CD8-positive, alpha-beta memory T cell (primary cell): ENCODE measurements at regions not wholly inside any gene's neighbourhood (a gene's known extent, or its start where the extent isn't known, plus 50 kb on each side); places are given as distances from the start of the nearest gene placed in this dataset.

Experiments used
- CTCF ChIA-PET: fragments of 350-600 bp; sonication (Branson Sonifier 250); formaldehyde crosslinking; loops from one replicate; lab custom pipeline; 2021; ENCODE audit warnings: antibody characterized with exemption; lab: Charles Lee
- POLR2A ChIA-PET: fragments of 350-600 bp; sonication (Branson Sonifier 250); formaldehyde crosslinking; loops from one replicate; lab custom pipeline; 2021; ENCODE audit warnings: antibody characterized with exemption; lab: Charles Lee
- DNase-seq, 5 donors: peaks; one replicate each; pipeline versions ENCODE4 v3.0.0 to v3.0.0-alpha.2; 2020 to 2022; ENCODE audit warnings: mixed read lengths in 1 of 5
- H3K27ac ChIP-seq: one replicate; pipeline ENCODE4 v1.7.0; 2013; ENCODE audit warnings: low read depth, mild to moderate bottlenecking, low read length, moderate library complexity
- H3K27me3 ChIP-seq: 2 replicates; pipeline ENCODE4 v1.7.0; 2013; ENCODE audit warnings: low read length, mild to moderate bottlenecking; ENCODE audit not compliant: insufficient read depth, poor library complexity, severe bottlenecking
- H3K36me3 ChIP-seq: 2 replicates; pipeline ENCODE4 v1.7.0; 2013; ENCODE audit warnings: mild to moderate bottlenecking, low read length, moderate library complexity; ENCODE audit not compliant: insufficient read depth
- H3K4me1 ChIP-seq: 2 replicates; pipeline ENCODE4 v1.7.0; 2013; ENCODE audit warnings: mild to moderate bottlenecking, low read length, moderate library complexity; ENCODE audit not compliant: insufficient read depth
- H3K4me3 ChIP-seq: 2 replicates; pipeline ENCODE4 v1.7.0; 2013; ENCODE audit warnings: mild to moderate bottlenecking, low read length
- H3K9me3 ChIP-seq: 2 replicates; pipeline ENCODE4 v1.7.0; 2013; ENCODE audit warnings: mild to moderate bottlenecking, low read length
- H3K27ac Mint-ChIP-seq, 8 donors: one replicate each; pipeline ENCODE4 v1.8.0; 2020 to 2021; ENCODE audit warnings: mixed read lengths in 8 of 8, mild to moderate bottlenecking in 6 of 8, inconsistent platforms in 3 of 8, moderate library complexity in 3 of 8
- H3K27me3 Mint-ChIP-seq, 2 donors: one replicate each; pipeline ENCODE4 v1.8.0; 2020 to 2021; ENCODE audit warnings: mixed read lengths in 2 of 2, mild to moderate bottlenecking in 1 of 2, moderate library complexity in 1 of 2
- H3K36me3 Mint-ChIP-seq, 3 donors: one replicate each; pipeline ENCODE4 v1.8.0; 2020 to 2021; ENCODE audit warnings: mixed read lengths in 3 of 3, inconsistent platforms in 1 of 3, mild to moderate bottlenecking in 1 of 3
- H3K4me1 Mint-ChIP-seq, 3 donors: one replicate each; pipeline ENCODE4 v1.8.0; 2020 to 2021; ENCODE audit warnings: mixed read lengths in 3 of 3, inconsistent platforms in 1 of 3, mild to moderate bottlenecking in 1 of 3
- H3K4me3 Mint-ChIP-seq, 7 donors: one replicate each; pipeline ENCODE4 v1.8.0; 2020 to 2021; ENCODE audit warnings: mixed read lengths in 7 of 7, mild to moderate bottlenecking in 6 of 7, moderate library complexity in 4 of 7, inconsistent platforms in 2 of 7
- H3K9me3 Mint-ChIP-seq, 5 donors: one replicate each; pipeline ENCODE4 v1.8.0; 2020 to 2022; ENCODE audit warnings: mixed read lengths in 5 of 5, mild to moderate bottlenecking in 3 of 5, moderate library complexity in 2 of 5, inconsistent platforms in 1 of 5

DNA sequence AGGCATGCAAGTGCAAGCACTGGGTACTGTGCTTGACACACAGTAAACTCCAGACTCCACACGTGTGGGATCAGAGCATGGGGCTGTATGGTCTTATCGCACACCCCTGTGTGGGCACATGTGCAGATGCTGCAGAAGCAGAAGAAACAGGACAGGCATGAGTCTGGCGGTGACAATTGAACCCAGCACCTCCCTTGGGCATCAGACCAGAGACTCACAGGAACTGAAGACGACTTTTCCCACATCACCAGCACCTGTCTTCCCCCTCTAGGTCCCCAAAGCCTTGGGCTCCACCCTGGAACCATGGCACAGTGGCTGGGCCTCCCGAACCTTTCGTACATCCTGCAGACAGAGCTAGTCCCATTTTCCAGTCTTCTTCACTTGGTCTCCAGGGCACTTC is 126.4 kb upstream of the CDH5 start:
- Histone ChIP-seq H3K27ac (no peak overlapping the region), H3K27me3 (no peaks in the 10 kb centered on the region), H3K36me3 (no peaks in the 10 kb centered on the region), H3K4me3 (no peak overlapping the region), H3K4me1 (no peaks in the 10 kb centered on the region), H3K9me3 (no peaks in the 10 kb centered on the region)
- peak overlapping the region in 1 of 8 donors; percentile 17 for H3K27ac Mint-ChIP-seq
- H3K4me3 Mint-ChIP-seq: no peak overlapping the region
- ChIA-PET CTCF (no interaction called here), POLR2A (no interaction called here)
- peaks cover 0 to 4% (median 0%) of the 10 kb centered on the region in 3 donors for H3K36me3 Mint-ChIP-seq
- peaks cover 0 to 8% (median 3%) of the 10 kb centered on the region in 5 donors for H3K9me3 Mint-ChIP-seq
- H3K4me1 Mint-ChIP-seq: no peaks in the 10 kb centered on the region
- DNase-seq: no peak
- peaks cover 17 to 19% of the 10 kb centered on the region in 2 donors for H3K27me3 Mint-ChIP-seq

GRCh38 chr16:66238696-66239095 is 127.8 kb upstream of the CDH5 start:
- DNase-seq: no peak
- H3K4me3 Mint-ChIP-seq: no peak overlapping the region
- H3K27ac ChIP-seq: no peak overlapping the region
- no peaks in the 10 kb centered on the region for H3K36me3 ChIP-seq
- ChIA-PET CTCF (no interaction called here), POLR2A (no interaction called here)
- H3K9me3 ChIP-seq: no peaks in the 10 kb centered on the region
- H3K4me1 Mint-ChIP-seq: no peaks in the 10 kb centered on the region
- peaks cover 15 to 22% of the 10 kb centered on the region in 2 donors for H3K27me3 Mint-ChIP-seq
- H3K4me1 ChIP-seq: no peaks in the 10 kb centered on the region
- peaks cover 0 to 4% (median 0%) of the 10 kb centered on the region in 3 donors for H3K36me3 Mint-ChIP-seq
- H3K9me3 Mint-ChIP-seq: peaks cover 0 to 8% (median 3%) of the 10 kb centered on the region in 5 donors
- no peak overlapping the region for H3K27ac Mint-ChIP-seq
- H3K4me3 ChIP-seq: no peak overlapping the region
- no peaks in the 10 kb centered on the region for H3K27me3 ChIP-seq

DNA sequence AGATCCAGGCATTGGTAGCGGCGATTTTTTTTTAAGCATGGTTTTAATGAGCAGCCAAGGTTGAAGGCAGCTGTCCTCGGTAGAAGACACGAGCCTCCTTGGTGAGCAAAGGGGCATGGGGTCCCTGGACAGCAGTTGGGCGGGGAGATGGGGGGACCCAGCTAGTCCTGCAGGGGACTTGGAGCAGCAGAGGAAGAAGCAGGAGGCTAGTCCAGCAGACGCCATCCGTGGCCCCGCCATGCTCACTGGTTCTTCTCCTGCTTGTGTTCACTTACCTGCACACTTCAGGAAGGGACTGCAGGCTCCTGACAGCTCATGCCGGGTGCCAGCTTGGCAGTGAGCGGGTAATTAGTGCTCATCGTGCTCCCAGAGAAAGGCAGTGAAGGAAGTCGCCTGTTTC is 130.2 kb upstream of the CDH5 start:
- ChIA-PET CTCF (no interaction called here), POLR2A (no interaction called here)
- Histone ChIP-seq H3K27ac (no peak overlapping the region), H3K4me1 (no peaks in the 10 kb centered on the region), H3K9me3 (no peaks in the 10 kb centered on the region), H3K36me3 (no peaks in the 10 kb centered on the region), H3K27me3 (no peaks in the 10 kb centered on the region), H3K4me3 (no peak overlapping the region)
- H3K4me3 Mint-ChIP-seq: no peak overlapping the region
- H3K27me3 Mint-ChIP-seq: peaks cover 17 to 23% of the 10 kb centered on the region in 2 donors
- H3K27ac Mint-ChIP-seq: no peak overlapping the region
- no peaks in the 10 kb centered on the region for H3K4me1 Mint-ChIP-seq
- H3K9me3 Mint-ChIP-seq: peaks cover under 1 to 8% (median 3%) of the 10 kb centered on the region in 5 donors
- peaks cover 0 to 4% (median 0%) of the 10 kb centered on the region in 3 donors for H3K36me3 Mint-ChIP-seq
- no peak for DNase-seq

GRCh38 chr16:66231452-66232160 is 134.9 kb upstream of the CDH5 start:
- ChIA-PET CTCF (no interaction called here), POLR2A (no interaction called here)
- no peak for DNase-seq
- H3K4me1 ChIP-seq: no peaks in the 10 kb centered on the region
- peaks cover 0 to 3% (median 0%) of the 10 kb centered on the region in 5 donors for H3K9me3 Mint-ChIP-seq
- H3K27ac ChIP-seq: no peak overlapping the region
- H3K36me3 ChIP-seq: no peaks in the 10 kb centered on the region
- H3K4me3 ChIP-seq: no peak overlapping the region
- peaks cover 3 to 4% (median 4%) of the 10 kb centered on the region in 3 donors for H3K4me1 Mint-ChIP-seq
- no peaks in the 10 kb centered on the region for H3K27me3 ChIP-seq
- H3K4me3 Mint-ChIP-seq: no peak overlapping the region
- no peaks in the 10 kb centered on the region for H3K9me3 ChIP-seq
- no peaks in the 10 kb centered on the region for H3K36me3 Mint-ChIP-seq
- H3K27ac Mint-ChIP-seq: no peak overlapping the region
- H3K27me3 Mint-ChIP-seq: peaks cover 15 to 39% of the 10 kb centered on the region in 2 donors

DNA sequence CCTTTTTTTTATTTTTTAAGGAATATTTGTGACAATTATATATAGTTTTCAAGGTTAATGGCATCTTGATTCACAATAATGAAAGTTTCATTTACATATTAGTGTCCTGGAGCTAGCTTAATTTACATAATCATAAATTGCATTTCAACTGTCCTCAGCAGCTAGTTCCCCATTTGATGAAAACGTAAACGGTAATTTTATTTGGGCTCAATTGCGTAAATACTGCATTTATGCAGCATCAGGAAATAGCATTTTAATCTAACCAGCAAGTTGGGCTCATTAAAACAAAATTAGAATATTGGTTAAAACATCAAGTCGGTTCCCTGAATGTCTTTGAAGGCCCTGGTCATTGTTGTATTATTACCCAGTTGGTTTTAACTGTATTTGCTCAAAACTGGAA is 136.8 kb upstream of the CDH5 start:
- peaks cover 0 to 3% (median 0%) of the 10 kb centered on the region in 5 donors for H3K9me3 Mint-ChIP-seq
- CTCF ChIA-PET: no interaction called here
- H3K4me1 Mint-ChIP-seq: peaks cover 3 to 4% (median 4%) of the 10 kb centered on the region in 3 donors
- DNase-seq: no peak
- peaks cover 16 to 45% of the 10 kb centered on the region in 2 donors for H3K27me3 Mint-ChIP-seq
- Histone ChIP-seq H3K27me3 (no peaks in the 10 kb centered on the region), H3K36me3 (no peaks in the 10 kb centered on the region), H3K9me3 (no peaks in the 10 kb centered on the region), H3K4me1 (no peaks in the 10 kb centered on the region), H3K4me3 (no peak overlapping the region), H3K27ac (no peak overlapping the region)
- POLR2A ChIA-PET: no interaction called here
- no peak overlapping the region for H3K4me3 Mint-ChIP-seq
- no peak overlapping the region for H3K27ac Mint-ChIP-seq
- H3K36me3 Mint-ChIP-seq: no peaks in the 10 kb centered on the region

GRCh38 chr16:66228792-66229191 is 137.7 kb upstream of the CDH5 start:
- no peak for DNase-seq
- peaks cover 13 to 41% of the 10 kb centered on the region in 2 donors for H3K27me3 Mint-ChIP-seq
- H3K27ac ChIP-seq: no peak overlapping the region
- peaks cover 0 to 3% (median 0%) of the 10 kb centered on the region in 5 donors for H3K9me3 Mint-ChIP-seq
- H3K36me3 ChIP-seq: no peaks in the 10 kb centered on the region
- POLR2A ChIA-PET: no interaction called here
- H3K4me1 Mint-ChIP-seq: peaks cover 3 to 4% (median 4%) of the 10 kb centered on the region in 3 donors
- no peaks in the 10 kb centered on the region for H3K9me3 ChIP-seq
- H3K4me3 Mint-ChIP-seq: no peak overlapping the region
- H3K36me3 Mint-ChIP-seq: no peaks in the 10 kb centered on the region
- CTCF ChIA-PET: no interaction called here
- H3K27me3 ChIP-seq: no peaks in the 10 kb centered on the region
- H3K4me1 ChIP-seq: no peaks in the 10 kb centered on the region
- no peak overlapping the region for H3K27ac Mint-ChIP-seq
- H3K4me3 ChIP-seq: no peak overlapping the region

DNA sequence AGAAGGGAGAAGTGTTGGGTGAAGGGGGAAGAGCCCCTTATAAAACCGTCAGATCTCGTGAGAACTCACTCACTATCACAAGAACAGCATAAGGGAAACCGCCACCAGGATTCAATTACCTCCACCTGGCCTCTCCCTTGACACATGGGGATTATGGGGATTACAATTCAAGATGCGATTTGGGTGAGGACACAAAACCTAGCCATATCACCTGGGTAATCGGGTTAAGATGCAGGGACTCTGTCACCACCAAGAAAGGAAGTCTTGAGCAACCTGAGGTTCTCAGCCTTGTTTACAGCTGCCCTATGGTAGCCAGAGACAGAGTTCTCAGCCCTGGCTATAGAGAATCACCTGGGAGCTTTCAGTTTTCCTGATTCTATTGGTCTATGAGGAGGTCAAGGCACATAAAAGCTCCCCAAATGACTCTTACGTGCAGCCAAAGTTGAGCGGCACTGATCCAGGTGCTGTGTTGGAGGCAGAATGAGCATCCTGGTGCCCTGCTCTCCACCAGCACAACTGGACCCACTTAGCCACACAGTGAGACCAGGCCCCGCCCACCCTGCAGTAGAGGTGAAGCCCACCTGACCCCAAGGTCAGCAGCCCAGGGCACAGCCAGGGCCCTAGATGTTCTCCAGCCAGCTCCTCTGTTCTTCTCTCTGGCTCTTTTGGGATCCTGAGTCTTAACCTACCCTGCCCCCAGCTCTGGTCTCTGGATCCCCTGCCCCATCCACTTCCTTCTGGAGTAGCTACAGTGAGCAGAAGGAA is 138.5 kb upstream of the CDH5 start:
- Mint-ChIP-seq H3K9me3 (peaks cover 0 to 3% (median 0%) of the 10 kb centered on the region in 5 donors), H3K27me3 (peaks cover 16 to 40% of the 10 kb centered on the region in 2 donors), H3K36me3 (no peaks in the 10 kb centered on the region), H3K4me3 (no peak overlapping the region), H3K27ac (no peak overlapping the region), H3K4me1 (peaks cover 3 to 4% (median 4%) of the 10 kb centered on the region in 3 donors)
- CTCF ChIA-PET: no interaction called here
- Histone ChIP-seq H3K27ac (no peak overlapping the region), H3K9me3 (no peaks in the 10 kb centered on the region), H3K27me3 (no peaks in the 10 kb centered on the region), H3K4me3 (no peak overlapping the region), H3K4me1 (no peaks in the 10 kb centered on the region), H3K36me3 (no peaks in the 10 kb centered on the region)
- DNase-seq: no peak
- POLR2A ChIA-PET: no interaction called here

DNA sequence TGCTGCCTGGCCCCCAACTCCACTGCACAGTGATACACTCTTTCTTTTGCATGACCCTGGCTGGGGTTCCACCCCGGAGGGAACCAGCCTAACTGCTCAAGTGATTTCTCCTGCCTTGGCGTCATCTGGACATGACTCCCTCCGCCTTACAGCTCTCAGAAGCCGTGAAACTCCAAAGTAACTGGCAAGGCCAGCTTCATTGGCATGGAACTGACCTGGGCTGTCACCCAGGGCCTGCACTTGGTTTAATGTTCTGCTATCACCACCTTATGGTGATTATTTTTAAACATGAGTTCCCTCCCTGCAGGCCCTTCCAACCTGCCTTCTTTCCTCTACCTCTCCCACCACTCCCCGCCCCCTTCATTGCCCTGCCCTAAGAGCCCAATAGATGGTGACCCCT is 139.7 kb upstream of the CDH5 start:
- Mint-ChIP-seq H3K9me3 (peaks cover 0 to 3% (median 0%) of the 10 kb centered on the region in 5 donors), H3K27me3 (peaks cover 16 to 32% of the 10 kb centered on the region in 2 donors), H3K4me3 (no peak overlapping the region), H3K27ac (no peak overlapping the region), H3K36me3 (no peaks in the 10 kb centered on the region), H3K4me1 (peaks cover 3 to 4% (median 4%) of the 10 kb centered on the region in 3 donors)
- no peaks in the 10 kb centered on the region for H3K9me3 ChIP-seq
- H3K27me3 ChIP-seq: no peaks in the 10 kb centered on the region
- no peaks in the 10 kb centered on the region for H3K36me3 ChIP-seq
- CTCF ChIA-PET: no interaction called here
- no peak for DNase-seq
- no peak overlapping the region for H3K4me3 ChIP-seq
- H3K4me1 ChIP-seq: no peaks in the 10 kb centered on the region
- POLR2A ChIA-PET: no interaction called here
- H3K27ac ChIP-seq: no peak overlapping the region
